PC-9 (cell line): ENCODE measurements at regions not wholly inside any gene's neighbourhood (a gene's known extent, or its start where the extent isn't known, plus 50 kb on each side); places are given as distances from the start of the nearest gene placed in this dataset.

Experiments
- CTCF ChIP-seq: fragments of 200-600 bp; sonication (generic); conservative IDR thresholded peaks from 2 replicates; pipeline ENCODE4 v1.6.1; 2017; ENCODE audit warnings: mixed run types, antibody characterized with exemption, mild to moderate bottlenecking, moderate library complexity
- EZH2 ChIP-seq: fragments of 200-600 bp; sonication (generic); IDR thresholded peaks from 2 replicates; pipeline ENCODE4 v1.8.0; 2017; ENCODE audit warnings: antibody characterized with exemption, low read depth

- no peak for TF ChIP-seq CTCF
- no peak for TF ChIP-seq EZH2
Measured at GRCh38 chr5:68681929-68682328, 411.9 kb upstream of the SLC30A5 start.
